Ishikawa (cell line): ENCODE measurements at regions not wholly inside any gene's neighbourhood (a gene's known extent, or its start where the extent isn't known, plus 50 kb on each side); places are given as distances from the start of the nearest gene placed in this dataset.

Experiments
- CEBPB ChIP-seq: IDR thresholded peaks from 2 replicates; pipeline ENCODE4 v1.6.1; 2012
- CREB1 ChIP-seq: IDR thresholded peaks from 2 replicates; pipeline ENCODE4 v1.6.1; 2012; ENCODE audit warnings: low read depth
- EGR1 ChIP-seq: IDR thresholded peaks from 2 replicates; pipeline ENCODE4 v1.6.1; 2012
- EP300 ChIP-seq: IDR thresholded peaks from 2 replicates; pipeline ENCODE4 v1.6.1; 2012; ENCODE audit warnings: borderline replicate concordance
- FOXM1 ChIP-seq: IDR thresholded peaks from 2 replicates; pipeline ENCODE4 v1.6.1; 2012; ENCODE audit warnings: low read depth, borderline replicate concordance
- MAX ChIP-seq: IDR thresholded peaks from 2 replicates; pipeline ENCODE4 v1.6.1; 2012
- NFIC ChIP-seq: IDR thresholded peaks from 2 replicates; pipeline ENCODE4 v1.6.1; 2012
- RAD21 ChIP-seq: IDR thresholded peaks from 2 replicates; pipeline ENCODE4 v1.6.1; 2012; ENCODE audit warnings: low read depth
- REST ChIP-seq: IDR thresholded peaks from 2 replicates; pipeline ENCODE4 v1.6.1; 2012; ENCODE audit warnings: low read depth, mild to moderate bottlenecking
- TAF1 ChIP-seq: IDR thresholded peaks from 2 replicates; pipeline ENCODE4 v1.6.1; 2012; ENCODE audit warnings: low read depth, mild to moderate bottlenecking
- TCF12 ChIP-seq: IDR thresholded peaks from 2 replicates; pipeline ENCODE4 v1.6.1; 2012; ENCODE audit warnings: low read depth
- TEAD4 ChIP-seq: IDR thresholded peaks from 2 replicates; pipeline ENCODE4 v1.6.1; 2012
- USF1 ChIP-seq: IDR thresholded peaks from 2 replicates; pipeline ENCODE4 v1.6.1; 2012
- YY1 ChIP-seq: IDR thresholded peaks from 2 replicates; pipeline ENCODE4 v1.6.1; 2012; ENCODE audit warnings: low read depth
- ZBTB7A ChIP-seq: IDR thresholded peaks from 2 replicates; pipeline ENCODE4 v1.6.1; 2012; ENCODE audit warnings: low read depth

- TF ChIP-seq ZBTB7A (no peak), YY1 (no peak), TEAD4 (no peak), USF1 (no peak), TCF12 (no peak), FOXM1 (no peak), RAD21 (no peak), EP300 (no peak), TAF1 (no peak), MAX (no peak), CEBPB (no peak)
These were observed 250.3 kb downstream of the GBA3 start for GRCh38 chr4:22942920-22943559.

- TF ChIP-seq YY1 (no peak), TAF1 (no peak), MAX (no peak), TEAD4 (no peak), CREB1 (no peak), REST (no peak), USF1 (no peak), FOXM1 (no peak), RAD21 (no peak), TCF12 (no peak), CEBPB (no peak), EP300 (no peak), ZBTB7A (no peak), EGR1 (no peak), NFIC (no peak)
These were observed 249.1 kb downstream of the GBA3 start for GRCh38 chr4:22941688-22942375.

GRCh38 chr4:22932326-22932725 is 239.6 kb downstream of the GBA3 start:
- TF ChIP-seq TAF1, result no peak
- TF ChIP-seq NFIC, result no peak
- no peak for TF ChIP-seq CREB1
- no peak for TF ChIP-seq FOXM1
- TF ChIP-seq MAX, result no peak
- TF ChIP-seq REST, result no peak
- TF ChIP-seq EGR1, result no peak
- TF ChIP-seq USF1, result no peak
- TF ChIP-seq RAD21, result no peak
- TF ChIP-seq TCF12, result no peak
- TF ChIP-seq EP300, result no peak

- TF ChIP-seq TAF1 (no peak), NFIC (no peak), USF1 (no peak), REST (no peak), CEBPB (no peak), CREB1 (no peak), EGR1 (no peak), MAX (no peak), FOXM1 (no peak), TEAD4 (no peak), EP300 (no peak), RAD21 (no peak), TCF12 (no peak)
These were observed 229.7 kb downstream of the GBA3 start for GRCh38 chr4:22922426-22922825.
